GM18861 (cell line): ENCODE measurements at regions not wholly inside any gene's neighbourhood (a gene's known extent, or its start where the extent isn't known, plus 50 kb on each side); places are given as distances from the start of the nearest gene placed in this dataset.

Experiments
- ATAC-seq: cut with Tn5 transposase; IDR thresholded peaks from one replicate; pipeline ENCODE4 v1.9.1; 2021; ENCODE audit not compliant: unreplicated experiment

GRCh38 chr13:55402870-55403269 lies 1737.8 kb upstream of the PRR20A start:
- ATAC-seq: no peak

GRCh38 chr13:55403887-55404487 lies 1736.7 kb upstream of the PRR20A start:
- ATAC-seq: no peak

- ATAC-seq: no peak
These were observed 1730.1 kb upstream of the PRR20A start for GRCh38 chr13:55410398-55411330.

- ATAC-seq: no peak
These were observed 1722.6 kb upstream of the PRR20A start for GRCh38 chr13:55418095-55418494.

GRCh38 chr13:55432814-55433213 lies 1707.9 kb upstream of the PRR20A start:
- no peak for ATAC-seq

GRCh38 chr13:55437162-55437561 lies 1703.6 kb upstream of the PRR20A start:
- no peak for ATAC-seq

- no peak for ATAC-seq
These were observed 1701.3 kb upstream of the PRR20A start for GRCh38 chr13:55439450-55439849.

- ATAC-seq: no peak
These were observed 1700.1 kb upstream of the PRR20A start for GRCh38 chr13:55440465-55441085.

GRCh38 chr13:55464222-55464621 lies 1676.5 kb upstream of the PRR20A start:
- no peak for ATAC-seq

GRCh38 chr13:55467476-55467875 lies 1673.2 kb upstream of the PRR20A start:
- no peak for ATAC-seq

GRCh38 chr13:55483626-55484158 lies 1657.0 kb upstream of the PRR20A start:
- ATAC-seq: no peak

GRCh38 chr13:55493297-55493696 lies 1647.4 kb upstream of the PRR20A start:
- no peak for ATAC-seq

- no peak for ATAC-seq
These were observed 1643.2 kb upstream of the PRR20A start for GRCh38 chr13:55497486-55497885.

- ATAC-seq: no peak
These were observed 1640.0 kb upstream of the PRR20A start for GRCh38 chr13:55500694-55501093.

- no peak for ATAC-seq
These were observed 1624.1 kb upstream of the PRR20A start for GRCh38 chr13:55516610-55517009.

- ATAC-seq: no peak
These were observed 1623.4 kb upstream of the PRR20A start for GRCh38 chr13:55517312-55517711.

GRCh38 chr13:55528434-55528833 lies 1612.3 kb upstream of the PRR20A start:
- ATAC-seq: no peak

GRCh38 chr13:55534306-55534705 lies 1606.4 kb upstream of the PRR20A start:
- no peak for ATAC-seq

- no peak for ATAC-seq
These were observed 1602.3 kb upstream of the PRR20A start for GRCh38 chr13:55538424-55538823.

- no peak for ATAC-seq
These were observed 1597.7 kb upstream of the PRR20A start for GRCh38 chr13:55543053-55543452.

- ATAC-seq: no peak
These were observed 1590.1 kb upstream of the PRR20A start for GRCh38 chr13:55550624-55551023.

- ATAC-seq: no peak
These were observed 1587.0 kb upstream of the PRR20A start for GRCh38 chr13:55553701-55554100.
